ENCODE measurements at regions not wholly inside any gene's neighbourhood (a gene's known extent, or its start where the extent isn't known, plus 50 kb on each side); places are given as distances from the start of the nearest gene placed in this dataset.

DNA sequence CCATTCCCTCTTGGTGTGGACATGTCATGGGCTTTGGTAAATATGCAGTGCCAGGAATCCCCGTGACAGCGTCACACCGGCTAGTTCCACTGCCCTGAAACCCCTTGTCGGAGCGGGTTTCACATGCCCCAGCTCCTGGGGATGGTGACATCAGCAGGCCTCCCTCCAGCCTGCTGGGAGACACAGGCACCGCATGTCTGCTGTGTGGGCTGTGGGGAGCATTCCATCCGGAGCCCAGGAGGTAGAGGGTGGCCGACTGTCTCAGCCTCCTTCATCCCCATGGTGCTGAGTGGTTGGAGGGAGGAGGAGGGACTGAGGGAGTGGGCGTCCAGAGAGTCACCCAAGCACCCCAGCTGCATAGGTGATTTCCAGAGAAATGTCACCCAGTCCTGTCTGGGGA lies 1161.1 kb downstream of the BRD1 start:
- Histone ChIP-seq H2AK9ac (replicated peaks; ENCODE audit: low read depth, low read length, poor library complexity) (no peak overlapping the region), H3K4me2 (ENCODE audit: low read depth, low read length) (no peak overlapping the region), H2BK120ac (ENCODE audit: low read depth, low read length) (no peak overlapping the region), H3K27ac (ENCODE audit: insufficient read depth, low read length) (no peak overlapping the region), H3K18ac (ENCODE audit: low read depth, low read length) (no peak overlapping the region), H4K20me1 (ENCODE audit: insufficient read depth, low read length) (no peaks in the 10 kb centered on the region), H3K79me1 (ENCODE audit: low read depth in 1 of 2, low read length in 2 of 2) (no peaks in the 10 kb centered on the region), H3K14ac (replicated peaks; ENCODE audit: low read depth, low read length) (no peak overlapping the region), H3K4ac (ENCODE audit: low read depth, low read length) (no peak overlapping the region), H2BK15ac (ENCODE audit: low read depth, low read length) (no peak overlapping the region), H4K8ac (ENCODE audit: low read depth in 2 of 2, low read length in 2 of 2) (no peak overlapping the region), H2AK5ac (ENCODE audit: low read depth, low read length) (no peak overlapping the region), H2BK20ac (ENCODE audit: low read depth, low read length) (no peak overlapping the region), H3K9ac (ENCODE audit: low read depth, low read length) (no peak overlapping the region), H4K91ac (ENCODE audit: insufficient read depth, low read depth, low read length) (no peak overlapping the region), H4K5ac (ENCODE audit: low read depth, low read length) (no peak overlapping the region), H3K4me1 (ENCODE audit: control insufficient read depth, insufficient read depth, low read length) (no peaks in the 10 kb centered on the region), H3K23ac (ENCODE audit: low read depth, low read length) (no peak overlapping the region), H3K4me3 (ENCODE audit: insufficient read depth, low read depth, low read length) (no peak overlapping the region), H3K36me3 (ENCODE audit: control insufficient read depth, insufficient read depth, low read length) (no peaks in the 10 kb centered on the region), H3K9me3 (ENCODE audit: control insufficient read depth, insufficient read depth, low read length) (peaks cover 37% of the 10 kb centered on the region), H3K56ac (ENCODE audit: extremely low read depth, insufficient read depth, low read length) (no peak overlapping the region), H2BK5ac (ENCODE audit: low read depth, low read length, poor library complexity, severe bottlenecking) (no peak overlapping the region), H3K27me3 (ENCODE audit: control insufficient read depth, insufficient read depth, low read length) (no peaks in the 10 kb centered on the region), H2AFZ (replicated peaks; ENCODE audit: low read length, poor library complexity) (no peak overlapping the region), H3K9me1 (ENCODE audit: insufficient read depth, low read length) (no peaks in the 10 kb centered on the region)
- TF ChIP-seq RAD21 (IDR thresholded peaks at IDR 0.05; ENCODE audit: low read length) = no peak
- TF ChIP-seq CEBPB (IDR thresholded peaks at IDR 0.05; ENCODE audit: low read depth, low read length) = no peak
- no peak for TF ChIP-seq NFE2L2 (IDR thresholded peaks at IDR 0.05; ENCODE audit: low read depth, low read length)
- TF ChIP-seq, protein P1, sequence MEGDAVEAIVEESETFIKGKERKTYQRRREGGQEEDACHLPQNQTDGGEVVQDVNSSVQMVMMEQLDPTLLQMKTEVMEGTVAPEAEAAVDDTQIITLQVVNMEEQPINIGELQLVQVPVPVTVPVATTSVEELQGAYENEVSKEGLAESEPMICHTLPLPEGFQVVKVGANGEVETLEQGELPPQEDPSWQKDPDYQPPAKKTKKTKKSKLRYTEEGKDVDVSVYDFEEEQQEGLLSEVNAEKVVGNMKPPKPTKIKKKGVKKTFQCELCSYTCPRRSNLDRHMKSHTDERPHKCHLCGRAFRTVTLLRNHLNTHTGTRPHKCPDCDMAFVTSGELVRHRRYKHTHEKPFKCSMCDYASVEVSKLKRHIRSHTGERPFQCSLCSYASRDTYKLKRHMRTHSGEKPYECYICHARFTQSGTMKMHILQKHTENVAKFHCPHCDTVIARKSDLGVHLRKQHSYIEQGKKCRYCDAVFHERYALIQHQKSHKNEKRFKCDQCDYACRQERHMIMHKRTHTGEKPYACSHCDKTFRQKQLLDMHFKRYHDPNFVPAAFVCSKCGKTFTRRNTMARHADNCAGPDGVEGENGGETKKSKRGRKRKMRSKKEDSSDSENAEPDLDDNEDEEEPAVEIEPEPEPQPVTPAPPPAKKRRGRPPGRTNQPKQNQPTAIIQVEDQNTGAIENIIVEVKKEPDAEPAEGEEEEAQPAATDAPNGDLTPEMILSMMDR (conservative IDR thresholded peaks at IDR 0.05; ENCODE audit: low read depth, low read length) = no peak
- TF ChIP-seq RCOR1 (IDR thresholded peaks at IDR 0.05; ENCODE audit: insufficient replicate concordance, low read length) = no peak
- TF ChIP-seq ELK1 (IDR thresholded peaks at IDR 0.05; ENCODE audit: borderline replicate concordance, low read depth, low read length) = no peak
- ChIA-PET CTCF (no interaction called here), POLR2A (ENCODE audit: unreplicated experiment) (no interaction called here)
- in situ Hi-C loops (cut with MboI; ENCODE audit: low sequenced_read_pairs) (no loop called here), dilution Hi-C loops (cut with HindIII; ENCODE audit: low sequenced_read_pairs, unreplicated experiment) (no loop called here), intact Hi-C loops (cut with micrococcal nuclease) (no loop called here)
- no TSS peak for BruUV-seq (replicated peaks)
- ATAC-seq (ENCODE audit: low read depth) (no peak), DNase-seq (no peak)
- WGBS, 2 experiments (ENCODE audit: extremely low coverage in 2 of 2, insufficient read length in 1 of 2) = no CpG with 5 or more reads among the region's 9 CpGs

Measured in IMR-90 (cell line).